ENCODE measurements at regions not wholly inside any gene's neighbourhood (a gene's known extent, or its start where the extent isn't known, plus 50 kb on each side); places are given as distances from the start of the nearest gene placed in this dataset.
A peak's percentile ranks its signal among the peaks of the same experiment; 100 is the strongest.

DNA sequence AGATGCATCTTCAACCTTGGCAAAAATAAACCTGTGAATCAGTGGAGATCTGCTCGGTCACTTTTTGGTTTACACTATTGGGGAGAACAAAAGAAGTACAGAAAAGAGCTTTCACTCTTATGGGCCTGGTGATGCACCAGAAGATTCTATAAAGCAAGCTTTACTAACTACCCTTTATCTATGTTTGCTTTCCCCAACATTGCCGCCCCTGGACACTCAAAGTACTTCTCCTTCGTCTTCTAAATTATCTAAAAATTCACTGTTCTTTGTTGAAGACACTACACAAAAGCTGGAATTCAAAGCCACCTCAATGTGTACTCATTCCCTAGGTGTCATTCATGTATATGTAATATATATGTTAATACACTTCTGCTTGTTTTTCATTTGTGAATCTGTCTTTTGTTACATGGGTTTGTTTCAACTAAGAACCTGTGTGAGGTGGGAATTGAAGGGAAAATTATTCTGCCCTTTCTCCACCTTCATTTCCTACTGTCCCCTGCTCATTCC lies 97.9 kb upstream of the BTN3A2 start:
- H3K9me3 ChIP-seq (ENCODE audit: insufficient read depth, low read depth): no peaks in the 10 kb centered on the region
- H3F3A ChIP-seq (ENCODE audit: insufficient read depth, low read depth): peaks cover 18% of the 10 kb centered on the region; the same call in 1 of the 2 replicates
- no peak for DNase-seq
- H3K9me2 ChIP-seq (ENCODE audit: insufficient read depth): no peaks in the 10 kb centered on the region
- POLR2A ChIA-PET (ENCODE audit: unreplicated experiment): interaction anchor here (0.7 kb wide), 1 partner anchor 245 kb away, joined by 3 read pairs; no protein-coding TSS in a partner anchor
- no peak overlapping the region for H2AFZ ChIP-seq
- BruUV-seq (replicated peaks): no TSS peak
- H3K79me2 ChIP-seq (ENCODE audit: low read depth): peaks cover 22% of the 10 kb centered on the region
- H3K4me3 ChIP-seq: no peak overlapping the region
- peaks cover 14% of the 10 kb centered on the region for H3K4me1 ChIP-seq (replicated peaks; ENCODE audit: insufficient read depth)
- no peak overlapping the region for H3K27ac ChIP-seq
- H3K4me2 ChIP-seq: no peak overlapping the region
- no peaks in the 10 kb centered on the region for H3K27me3 ChIP-seq (ENCODE audit: insufficient read depth, low read depth)
- TF ChIP-seq, protein P1, sequence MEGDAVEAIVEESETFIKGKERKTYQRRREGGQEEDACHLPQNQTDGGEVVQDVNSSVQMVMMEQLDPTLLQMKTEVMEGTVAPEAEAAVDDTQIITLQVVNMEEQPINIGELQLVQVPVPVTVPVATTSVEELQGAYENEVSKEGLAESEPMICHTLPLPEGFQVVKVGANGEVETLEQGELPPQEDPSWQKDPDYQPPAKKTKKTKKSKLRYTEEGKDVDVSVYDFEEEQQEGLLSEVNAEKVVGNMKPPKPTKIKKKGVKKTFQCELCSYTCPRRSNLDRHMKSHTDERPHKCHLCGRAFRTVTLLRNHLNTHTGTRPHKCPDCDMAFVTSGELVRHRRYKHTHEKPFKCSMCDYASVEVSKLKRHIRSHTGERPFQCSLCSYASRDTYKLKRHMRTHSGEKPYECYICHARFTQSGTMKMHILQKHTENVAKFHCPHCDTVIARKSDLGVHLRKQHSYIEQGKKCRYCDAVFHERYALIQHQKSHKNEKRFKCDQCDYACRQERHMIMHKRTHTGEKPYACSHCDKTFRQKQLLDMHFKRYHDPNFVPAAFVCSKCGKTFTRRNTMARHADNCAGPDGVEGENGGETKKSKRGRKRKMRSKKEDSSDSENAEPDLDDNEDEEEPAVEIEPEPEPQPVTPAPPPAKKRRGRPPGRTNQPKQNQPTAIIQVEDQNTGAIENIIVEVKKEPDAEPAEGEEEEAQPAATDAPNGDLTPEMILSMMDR (conservative IDR thresholded peaks at IDR 0.05): no peak
- no peak for TF ChIP-seq EZH2 (IDR thresholded peaks at IDR 0.05; ENCODE audit: low read depth)
- intact Hi-C loops (cut with micrococcal nuclease; ENCODE audit: unreplicated experiment): no loop called here
- H4K20me1 ChIP-seq (ENCODE audit: insufficient read depth): no peaks in the 10 kb centered on the region
- H3K36me3 ChIP-seq (ENCODE audit: low read depth): no peaks in the 10 kb centered on the region
- CTCF ChIA-PET: interaction anchor here (0.6 kb wide), 1 partner anchor 44 kb away, joined by 4 read pairs; no protein-coding TSS in a partner anchor

DNA sequence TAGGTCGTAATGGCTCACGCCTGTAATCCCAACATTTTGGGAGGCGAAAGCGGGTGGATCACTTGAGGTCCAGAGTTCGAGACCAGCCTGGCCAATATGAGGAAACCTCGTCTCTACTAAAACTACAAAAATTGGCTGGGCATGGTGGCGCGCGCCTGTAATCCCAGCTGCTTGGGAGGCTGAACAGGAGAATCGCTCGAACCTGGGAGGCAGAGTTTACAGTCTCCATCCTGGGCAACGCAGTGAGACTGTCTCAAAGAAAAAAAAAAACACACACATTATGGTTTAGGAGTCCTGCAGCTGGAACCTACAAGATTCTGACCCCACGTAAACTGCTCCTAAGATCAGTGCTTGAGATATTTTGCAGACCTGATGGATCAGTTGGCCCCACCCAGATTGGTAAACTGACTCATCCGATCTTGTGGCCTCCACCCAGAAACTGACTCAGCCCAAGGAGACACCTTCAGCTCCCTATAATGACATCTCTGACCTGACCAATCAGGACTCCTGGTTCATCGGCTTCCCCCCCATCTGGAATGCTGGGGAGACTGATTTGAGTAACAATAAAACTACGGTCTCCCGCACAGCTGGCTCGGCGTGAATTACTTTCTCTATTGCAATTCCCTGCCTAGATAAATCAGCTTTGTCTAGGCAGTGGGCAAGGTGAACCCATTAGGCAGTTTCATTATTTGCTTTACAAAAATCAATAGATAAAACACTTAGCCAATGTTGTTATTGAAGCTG lies 96.2 kb upstream of the BTN3A2 start:
- DNase-seq: peak; percentile 42 to 83
- Histone ChIP-seq H2AFZ (no peak overlapping the region), H3K9me2 (ENCODE audit: insufficient read depth) (no peaks in the 10 kb centered on the region), H3K79me2 (ENCODE audit: low read depth) (peaks cover 22% of the 10 kb centered on the region), H3K4me2 (peak overlapping the region; percentile 77), H3K4me1 (replicated peaks; ENCODE audit: insufficient read depth) (peaks cover 14% of the 10 kb centered on the region), H3F3A (ENCODE audit: insufficient read depth, low read depth) (peaks cover 22% of the 10 kb centered on the region), H4K20me1 (ENCODE audit: insufficient read depth) (no peaks in the 10 kb centered on the region), H3K36me3 (ENCODE audit: low read depth) (no peaks in the 10 kb centered on the region), H3K27ac (peak overlapping the region; percentile 62), H3K9me3 (ENCODE audit: insufficient read depth, low read depth) (no peaks in the 10 kb centered on the region), H3K4me3 (peak overlapping the region; percentile 73), H3K27me3 (ENCODE audit: insufficient read depth, low read depth) (no peaks in the 10 kb centered on the region)
- no peak for TF ChIP-seq EZH2 (IDR thresholded peaks at IDR 0.05; ENCODE audit: low read depth)
- TF ChIP-seq, protein P1 (conservative IDR thresholded peaks at IDR 0.05): no peak
- no TSS peak for BruUV-seq (replicated peaks)
- CTCF ChIA-PET: interaction anchor here (0.6 kb wide), 1 partner anchor 303 kb away, joined by 12 read pairs; no protein-coding TSS in a partner anchor
- POLR2A ChIA-PET (ENCODE audit: unreplicated experiment): interaction anchor here (0.6 to 1.2 kb wide), 7 partner anchors 17 to 498 kb away, joined by 3 to 9 read pairs (median 6); a partner anchor contains a TSS
- intact Hi-C loops (cut with micrococcal nuclease; ENCODE audit: unreplicated experiment): no loop called here

DNA sequence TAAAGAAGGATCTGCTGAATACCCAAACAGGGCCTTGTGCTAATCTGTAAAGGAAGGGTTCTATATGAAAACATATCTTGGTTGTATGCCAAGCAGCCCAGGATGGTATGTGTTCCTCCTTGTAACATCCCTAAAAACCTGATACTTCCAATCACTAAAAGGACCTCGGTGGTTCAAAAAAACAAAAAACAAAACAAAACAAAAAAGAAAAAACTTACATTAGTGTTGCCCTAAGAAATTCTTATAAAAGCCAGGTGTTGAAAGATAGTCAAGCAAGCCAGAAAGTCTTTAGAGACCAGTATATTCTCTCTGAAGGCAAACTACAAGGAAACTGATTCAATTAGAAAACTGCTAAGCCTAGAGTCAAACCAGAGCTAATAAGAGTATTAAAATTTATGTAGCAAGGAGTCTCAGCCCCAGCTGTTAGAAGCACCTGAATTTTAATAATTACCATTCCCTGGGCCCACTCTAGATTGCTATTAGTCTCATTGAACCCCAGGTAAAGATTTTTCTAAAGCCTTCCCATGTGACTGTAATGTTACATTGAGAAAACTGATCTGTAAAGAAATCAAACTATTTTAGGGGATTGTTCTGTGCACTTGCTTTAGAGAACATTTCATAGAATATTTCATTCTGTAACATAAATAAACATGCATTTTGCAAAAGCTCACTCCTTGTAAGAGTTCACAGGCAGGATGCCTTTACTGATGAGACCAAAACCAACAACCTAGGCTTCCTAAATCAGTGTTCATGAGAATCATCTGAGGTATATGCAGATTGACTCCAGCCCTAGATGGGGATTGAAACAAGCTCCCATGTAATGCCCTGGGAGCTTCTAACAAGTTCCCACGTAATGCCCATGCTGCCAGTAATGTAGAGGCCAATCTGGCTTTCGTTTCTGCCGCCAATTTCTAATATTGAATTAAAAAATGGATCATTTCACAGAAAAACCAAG lies 95.2 kb upstream of the BTN3A2 start:
- Histone ChIP-seq H3K4me2 (peak overlapping the region; percentile 77), H3F3A (ENCODE audit: insufficient read depth, low read depth) (peaks cover 22% of the 10 kb centered on the region), H3K9me2 (ENCODE audit: insufficient read depth) (no peaks in the 10 kb centered on the region), H3K79me2 (ENCODE audit: low read depth) (peaks cover 22% of the 10 kb centered on the region), H3K36me3 (ENCODE audit: low read depth) (no peaks in the 10 kb centered on the region), H4K20me1 (ENCODE audit: insufficient read depth) (no peaks in the 10 kb centered on the region), H2AFZ (peak overlapping the region; percentile 61; the same call in 1 of the 2 replicates), H3K9me3 (ENCODE audit: insufficient read depth, low read depth) (no peaks in the 10 kb centered on the region), H3K4me3 (peak overlapping the region; percentile 73), H3K4me1 (replicated peaks; ENCODE audit: insufficient read depth) (peaks cover 18% of the 10 kb centered on the region), H3K27ac (peak overlapping the region; percentile 62), H3K27me3 (ENCODE audit: insufficient read depth, low read depth) (no peaks in the 10 kb centered on the region)
- BruUV-seq (replicated peaks): no TSS peak
- CTCF ChIA-PET: interaction anchor here (0.6 kb wide), 1 partner anchor 303 kb away, joined by 12 read pairs; no protein-coding TSS in a partner anchor
- intact Hi-C loops (cut with micrococcal nuclease; ENCODE audit: unreplicated experiment): loop anchor here (5.0 kb wide), 1 partner anchor 168 kb away; a partner anchor contains a TSS
- no peak for DNase-seq
- POLR2A ChIA-PET (ENCODE audit: unreplicated experiment): interaction anchor here (0.6 to 1.4 kb wide), 7 partner anchors 14 to 499 kb away, joined by 3 to 7 read pairs (median 4); a partner anchor contains a TSS
- TF ChIP-seq, protein P1 (conservative IDR thresholded peaks at IDR 0.05): no peak
- no peak for TF ChIP-seq EZH2 (IDR thresholded peaks at IDR 0.05; ENCODE audit: low read depth)
